ENCODE measurements at regions not wholly inside any gene's neighbourhood (a gene's known extent, or its start where the extent isn't known, plus 50 kb on each side); places are given as distances from the start of the nearest gene placed in this dataset.
A peak's percentile ranks its signal among the peaks of the same experiment; 100 is the strongest.

DNA sequence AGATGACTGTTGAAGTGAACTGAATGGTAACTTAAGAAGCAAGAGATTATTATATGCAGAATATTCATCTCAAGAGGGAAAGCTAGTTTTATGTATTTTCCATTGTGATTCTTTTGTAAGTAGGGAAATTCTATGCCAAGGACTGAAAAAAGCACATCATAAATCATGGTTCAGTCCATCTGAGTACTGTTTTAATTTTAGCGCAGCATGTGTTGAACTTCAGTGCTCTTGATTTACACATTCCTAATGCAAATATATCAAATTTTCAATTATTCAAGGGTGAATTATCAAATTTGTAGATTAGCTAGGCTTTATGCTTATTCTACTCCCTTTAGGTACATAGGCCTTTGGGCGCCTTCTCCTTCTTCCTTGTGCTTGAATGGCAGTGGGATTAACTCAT lies 50.3 kb upstream of the TCF12 start:
- no peak for DNase-seq

DNA sequence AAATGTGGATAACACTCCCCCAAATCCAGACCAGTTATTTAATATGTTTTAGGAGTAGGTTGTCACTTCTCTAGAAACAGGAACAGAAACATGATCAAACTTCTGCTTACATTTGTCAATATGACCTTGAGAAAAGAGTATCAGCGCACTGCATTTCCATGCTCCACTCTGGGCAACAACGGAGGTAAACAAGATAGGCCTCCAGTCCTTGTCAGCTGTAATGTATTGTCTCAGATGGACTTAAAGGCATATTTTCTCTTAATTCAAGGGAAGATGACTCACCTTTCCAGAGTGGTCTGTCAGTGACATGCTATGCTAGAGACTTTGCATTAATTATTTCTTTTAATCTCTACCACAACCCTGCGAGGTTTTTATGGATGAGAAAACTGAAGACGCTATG lies 51.6 kb upstream of the TCF12 start:
- DNase-seq = no peak

GRCh38 chr15:56857828-56858227 lies 60.6 kb upstream of the TCF12 start:
- no peak for DNase-seq

GRCh38 chr15:56856934-56857333 lies 61.5 kb upstream of the TCF12 start:
- no peak for DNase-seq

DNA sequence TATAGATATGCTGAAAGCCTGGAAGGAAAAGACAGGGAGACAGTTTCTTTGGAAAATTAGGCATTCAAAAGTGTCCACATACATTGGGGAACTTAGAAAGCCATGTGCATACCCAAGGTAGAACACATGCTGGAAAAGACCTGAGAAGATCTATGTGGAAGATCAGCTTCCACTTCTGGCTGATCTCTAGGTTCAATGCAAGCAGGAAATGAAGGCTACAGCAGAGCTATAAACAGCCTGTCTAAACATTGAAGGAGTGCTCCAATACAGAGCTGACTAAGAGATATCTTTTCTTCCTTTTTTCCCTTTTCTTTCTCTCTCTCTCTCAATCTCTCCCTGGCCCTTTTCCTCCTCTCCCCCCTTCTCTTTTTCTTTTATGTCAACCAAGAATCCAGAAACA lies 73.6 kb upstream of the TCF12 start:
- no peak for DNase-seq

DNA sequence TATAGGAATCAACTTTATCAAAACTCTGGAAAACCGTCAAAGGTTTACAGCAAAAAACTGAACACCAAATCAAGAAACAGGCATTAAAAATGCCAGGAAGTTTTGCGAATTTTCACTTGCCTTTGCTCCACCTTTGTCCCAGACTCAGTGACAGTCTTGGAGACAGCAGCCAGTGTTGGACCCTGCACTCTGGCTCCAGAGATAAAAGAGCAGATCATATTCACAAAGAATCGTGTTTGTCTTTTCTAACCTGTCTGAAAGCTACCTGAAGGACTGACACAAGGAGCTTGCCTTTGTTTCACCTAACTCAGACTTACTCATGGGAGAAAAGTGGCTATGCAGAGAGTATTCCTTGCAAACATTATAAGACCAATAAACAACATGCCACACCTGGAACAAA lies 74.0 kb upstream of the TCF12 start:
- DNase-seq = no peak

DNA sequence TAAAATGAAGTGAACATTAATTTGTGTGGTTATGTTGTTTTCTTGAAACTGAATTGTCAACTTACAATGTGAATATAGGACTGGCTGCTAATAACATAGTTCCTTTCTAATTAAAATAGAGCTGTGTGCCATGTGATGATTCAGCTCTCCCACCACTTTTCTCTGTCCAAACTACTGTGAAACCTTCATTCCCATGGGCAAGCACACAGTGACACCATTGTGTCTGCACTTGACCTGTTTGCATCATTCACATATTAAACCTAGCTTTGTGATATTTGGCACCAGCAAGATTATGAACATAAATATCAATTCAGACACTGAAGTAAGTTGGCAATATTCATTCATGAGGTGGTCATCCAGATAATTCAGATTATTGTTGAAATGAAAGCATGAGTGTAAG lies 78.8 kb upstream of the TCF12 start:
- DNase-seq = no peak

- DNase-seq = no peak
These were observed 79.3 kb upstream of the TCF12 start for GRCh38 chr15:56839099-56839498.

GRCh38 chr15:56838085-56838484 lies 80.4 kb upstream of the TCF12 start:
- DNase-seq = no peak

- no peak for DNase-seq
These were observed 81.2 kb upstream of the TCF12 start for GRCh38 chr15:56837273-56837672.

- peak in 11 of 56 donors; percentile 1 to 50 (median 10) for DNase-seq
These were observed 82.7 kb upstream of the TCF12 start for GRCh38 chr15:56835718-56836171.

DNA sequence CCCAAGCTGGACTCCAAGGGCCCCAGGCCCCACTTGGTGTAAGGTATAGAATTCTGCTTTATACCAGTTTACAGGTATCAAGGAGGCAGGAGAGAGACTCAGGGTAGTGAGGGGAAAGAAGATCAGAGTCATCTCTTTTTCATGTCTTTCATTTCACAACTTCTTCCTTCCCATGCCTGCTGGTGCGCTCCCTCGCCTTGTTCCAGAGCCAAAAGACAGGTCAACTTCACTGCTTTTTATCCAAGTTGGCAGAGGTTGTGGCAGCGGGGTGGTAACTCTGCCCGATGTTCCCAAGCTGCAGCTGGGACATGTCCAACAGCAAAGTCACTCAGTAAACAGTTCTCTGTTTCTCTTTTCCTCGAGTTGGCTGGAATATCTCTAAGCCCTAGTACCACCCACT lies 86.3 kb upstream of the TCF12 start:
- DNase-seq = peak in 43 of 56 donors; percentile 6 to 68 (median 21)

DNA sequence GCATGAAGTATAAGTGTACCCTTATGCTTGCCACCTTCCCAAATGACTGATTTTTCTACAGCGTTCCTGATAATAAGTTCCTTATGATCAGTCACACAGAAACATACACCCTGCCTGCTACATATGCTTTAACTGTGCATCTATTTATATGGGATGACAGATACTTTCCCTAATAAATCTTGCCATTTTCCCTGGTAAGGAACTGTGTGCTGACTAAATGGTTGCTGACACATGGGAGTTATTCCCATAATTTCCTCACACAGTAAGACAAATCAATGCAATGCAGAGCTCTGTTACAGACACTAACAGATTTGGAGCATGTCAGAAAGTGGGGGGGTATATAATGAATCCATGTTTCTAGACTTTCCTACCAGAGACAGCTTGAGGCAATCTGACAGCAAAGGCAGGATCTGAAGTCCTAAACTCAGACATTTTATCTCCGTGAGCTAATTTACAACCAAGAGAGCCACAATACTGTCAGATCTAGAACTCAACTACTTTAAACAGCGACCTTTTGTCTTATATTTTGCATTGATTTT lies 86.9 kb upstream of the TCF12 start:
- DNase-seq = no peak

DNA sequence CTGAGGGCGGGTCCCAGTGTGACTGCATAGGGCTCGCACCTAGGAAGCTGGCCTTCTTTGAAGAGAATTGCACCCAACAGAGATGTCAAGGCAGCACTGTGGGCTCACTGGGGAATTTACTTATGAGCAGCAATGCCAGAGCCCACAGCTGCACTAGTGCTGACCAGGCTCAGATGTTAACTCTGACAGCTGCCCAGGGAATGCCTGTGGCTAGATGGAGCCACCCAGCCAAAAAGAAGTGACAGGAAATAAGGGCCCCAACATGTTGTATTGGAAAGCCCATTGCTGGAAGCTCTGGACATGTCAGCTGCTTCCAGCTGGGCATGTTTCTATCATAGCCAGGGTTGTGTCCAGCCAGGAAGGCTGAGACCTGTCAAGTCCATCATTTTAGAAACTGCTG lies 90.9 kb upstream of the ZNF280D start:
- DNase-seq = no peak

DNA sequence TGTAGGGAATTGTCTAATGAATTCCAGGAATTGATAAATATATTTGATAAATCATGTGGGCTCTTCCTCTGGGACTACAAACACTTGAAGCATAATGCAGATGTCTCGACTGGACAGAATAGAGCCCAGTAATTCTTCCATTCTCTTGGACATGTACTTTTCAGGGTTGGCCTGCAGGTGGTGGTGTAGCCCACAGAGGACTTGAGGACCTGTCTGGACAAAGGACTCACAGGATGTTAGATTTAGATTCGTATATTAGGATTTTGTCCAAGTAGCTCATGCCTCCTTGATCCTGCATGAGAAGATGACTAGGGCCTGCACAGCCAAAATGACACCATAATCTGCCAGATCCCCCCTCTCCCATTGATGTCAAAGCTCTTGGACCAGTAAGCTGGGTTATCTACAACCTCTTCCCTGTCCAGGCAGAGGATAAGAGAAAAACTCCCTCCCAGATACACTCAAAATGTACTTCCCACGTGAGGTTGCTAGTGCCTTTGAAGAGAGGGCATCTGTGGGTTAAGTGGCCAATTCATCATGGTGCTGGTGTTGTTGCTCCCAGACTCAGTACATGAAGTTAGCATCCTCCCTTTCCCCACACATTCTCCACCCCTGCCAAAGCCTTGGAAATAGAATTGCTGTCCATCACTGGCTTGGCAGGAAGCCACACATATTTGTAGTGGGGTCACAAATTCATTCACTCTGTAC lies 88.6 kb upstream of the ZNF280D start:
- peak in 31 of 56 donors; percentile 3 to 80 (median 29) for DNase-seq

DNA sequence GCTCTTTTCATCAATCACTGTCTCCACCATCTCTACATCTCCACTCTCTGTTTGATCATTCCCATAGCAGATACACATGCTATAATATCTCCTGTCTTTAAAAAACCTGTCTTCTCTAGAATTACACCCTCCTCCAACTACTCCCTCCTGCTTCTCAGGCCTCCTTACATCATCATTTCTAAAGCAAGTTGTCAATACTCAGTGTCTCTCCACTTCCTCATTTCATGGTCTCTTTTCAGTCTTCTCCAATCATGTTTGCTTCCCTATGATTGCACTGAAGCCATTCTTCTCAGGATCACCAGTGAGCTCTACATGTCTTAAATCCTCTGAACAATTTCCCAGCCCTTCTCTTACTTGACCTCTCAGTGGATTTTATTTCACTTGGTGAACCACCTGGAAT lies 87.0 kb upstream of the ZNF280D start:
- no peak for DNase-seq

- DNase-seq = no peak
These were observed 84.2 kb upstream of the ZNF280D start for GRCh38 chr15:56817321-56818080.

- DNase-seq = no peak
These were observed 83.5 kb upstream of the ZNF280D start for GRCh38 chr15:56816781-56817180.

- DNase-seq = no peak
These were observed 81.9 kb upstream of the ZNF280D start for GRCh38 chr15:56815247-56815646.

DNA sequence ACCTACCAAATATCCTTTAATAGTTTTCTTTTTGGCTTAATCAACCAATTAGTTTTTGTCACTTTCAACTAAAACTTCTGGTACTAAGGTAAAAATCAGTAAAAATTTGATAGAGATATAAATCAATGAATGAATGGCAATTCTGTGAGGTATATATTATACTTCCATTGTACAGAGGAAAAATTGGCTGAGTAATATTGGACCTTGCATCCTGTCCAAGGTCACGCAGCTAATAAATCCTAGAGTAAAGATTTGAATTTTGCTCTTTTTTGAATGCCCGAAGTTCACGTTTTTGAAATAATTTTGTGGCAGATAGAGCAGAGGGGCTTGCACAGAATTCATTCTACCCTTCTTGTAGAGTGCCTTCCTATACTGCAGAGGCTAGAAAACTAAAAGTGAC lies 81.1 kb upstream of the ZNF280D start:
- DNase-seq = no peak

- no peak for DNase-seq
These were observed 80.7 kb upstream of the ZNF280D start for GRCh38 chr15:56813995-56814394.

DNA sequence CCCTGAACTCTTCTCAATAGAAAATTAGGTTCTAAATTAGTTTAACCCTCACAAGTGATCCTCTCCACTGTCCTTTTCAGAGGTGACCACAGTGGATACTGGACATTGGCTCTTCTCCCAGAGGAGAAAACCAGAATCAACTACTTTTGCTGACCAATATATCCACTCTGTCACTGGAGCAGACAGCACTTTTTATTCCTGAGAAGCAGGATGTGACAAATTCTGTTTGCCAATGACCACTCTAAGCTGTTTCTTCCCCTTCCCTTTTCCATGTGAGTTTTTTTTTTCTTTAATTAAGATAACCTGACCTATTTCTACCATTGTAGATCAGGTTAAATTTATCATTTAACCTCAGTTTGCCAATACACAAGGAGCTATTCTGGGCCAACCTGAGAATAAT lies 79.7 kb upstream of the ZNF280D start:
- DNase-seq = no peak

DNA sequence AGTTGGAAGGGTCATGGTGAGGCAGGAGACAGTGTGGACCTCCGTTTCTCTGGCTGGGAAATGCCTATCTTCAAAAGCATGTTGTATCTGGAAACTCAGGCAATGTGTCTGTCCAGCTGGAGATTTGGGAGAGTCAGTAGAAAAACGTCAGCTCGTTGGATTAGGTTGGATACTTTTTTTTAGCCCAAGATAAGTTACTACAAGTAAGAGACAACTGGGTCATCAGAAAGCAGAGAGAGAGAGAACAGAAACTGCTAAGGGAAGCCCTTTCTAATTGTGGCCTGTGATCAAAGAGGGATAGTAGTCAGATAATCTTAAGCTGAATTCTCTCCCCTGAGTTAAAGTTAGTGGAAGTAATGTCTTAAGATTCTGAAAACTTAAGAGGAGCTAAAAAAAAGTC lies 78.9 kb upstream of the ZNF280D start:
- no peak for DNase-seq

Data from amygdala (tissue), 56 donors.